ENCODE measurements at regions not wholly inside any gene's neighbourhood (a gene's known extent, or its start where the extent isn't known, plus 50 kb on each side); places are given as distances from the start of the nearest gene placed in this dataset.

DNA sequence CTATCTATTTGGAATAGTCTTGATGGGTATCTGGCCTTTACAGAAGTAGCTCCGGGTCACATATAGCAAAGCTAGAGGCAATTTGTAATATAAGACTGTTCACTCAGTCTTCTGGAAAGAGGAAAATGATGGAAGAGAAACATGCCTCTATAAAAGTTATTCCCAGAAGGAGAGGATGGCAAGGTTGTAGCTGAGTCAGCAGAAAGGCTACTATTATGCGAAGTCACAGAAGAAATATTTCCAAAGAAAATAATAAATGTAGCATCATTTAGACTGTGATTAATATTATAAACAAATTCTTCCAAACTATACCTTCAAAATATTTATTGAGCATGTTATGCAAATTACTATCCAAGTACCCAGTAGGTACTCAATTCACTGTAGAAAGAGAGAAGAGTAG is 1027.7 kb upstream of the TMEFF2 start:
- Histone ChIP-seq H4K20me1 (ENCODE audit: insufficient read depth, low read length) (no peaks in the 10 kb centered on the region), H2AFZ (ENCODE audit: low read depth, low read length) (no peak overlapping the region), H3K4me1 (ENCODE audit: insufficient read depth, low read length) (no peaks in the 10 kb centered on the region), H3K9ac (ENCODE audit: low read length) (no peak overlapping the region), H3K79me2 (ENCODE audit: insufficient read depth, low read length) (no peaks in the 10 kb centered on the region), H3K36me3 (ENCODE audit: insufficient read depth, low read length) (no peaks in the 10 kb centered on the region), H3K9me3 (ENCODE audit: insufficient read depth, low read depth, low read length) (no peaks in the 10 kb centered on the region), H3K27me3 (ENCODE audit: insufficient read depth, low read length) (no peaks in the 10 kb centered on the region), H3K27ac (ENCODE audit: low read depth, low read length) (no peak overlapping the region), H3K4me2 (ENCODE audit: low read length) (no peak overlapping the region), H3K4me3 (ENCODE audit: insufficient read depth, low read depth, low read length) (no peak overlapping the region)
- Mint-ChIP-seq H3K9me3 (ENCODE audit: unreplicated experiment) (no peaks in the 10 kb centered on the region), H3K4me1 (ENCODE audit: low read depth, unreplicated experiment) (no peaks in the 10 kb centered on the region), H3K27ac (ENCODE audit: unreplicated experiment) (no peak overlapping the region), H3K4me3 (ENCODE audit: unreplicated experiment) (no peak overlapping the region), H3K36me3 (ENCODE audit: low read depth, unreplicated experiment) (no peaks in the 10 kb centered on the region), H3K27me3 (ENCODE audit: low read depth, unreplicated experiment) (no peaks in the 10 kb centered on the region)
- TF ChIP-seq, protein P1, sequence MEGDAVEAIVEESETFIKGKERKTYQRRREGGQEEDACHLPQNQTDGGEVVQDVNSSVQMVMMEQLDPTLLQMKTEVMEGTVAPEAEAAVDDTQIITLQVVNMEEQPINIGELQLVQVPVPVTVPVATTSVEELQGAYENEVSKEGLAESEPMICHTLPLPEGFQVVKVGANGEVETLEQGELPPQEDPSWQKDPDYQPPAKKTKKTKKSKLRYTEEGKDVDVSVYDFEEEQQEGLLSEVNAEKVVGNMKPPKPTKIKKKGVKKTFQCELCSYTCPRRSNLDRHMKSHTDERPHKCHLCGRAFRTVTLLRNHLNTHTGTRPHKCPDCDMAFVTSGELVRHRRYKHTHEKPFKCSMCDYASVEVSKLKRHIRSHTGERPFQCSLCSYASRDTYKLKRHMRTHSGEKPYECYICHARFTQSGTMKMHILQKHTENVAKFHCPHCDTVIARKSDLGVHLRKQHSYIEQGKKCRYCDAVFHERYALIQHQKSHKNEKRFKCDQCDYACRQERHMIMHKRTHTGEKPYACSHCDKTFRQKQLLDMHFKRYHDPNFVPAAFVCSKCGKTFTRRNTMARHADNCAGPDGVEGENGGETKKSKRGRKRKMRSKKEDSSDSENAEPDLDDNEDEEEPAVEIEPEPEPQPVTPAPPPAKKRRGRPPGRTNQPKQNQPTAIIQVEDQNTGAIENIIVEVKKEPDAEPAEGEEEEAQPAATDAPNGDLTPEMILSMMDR (IDR thresholded peaks at IDR 0.05; ENCODE audit: insufficient read depth, low read depth, low read length): no peak
- TF ChIP-seq EZH2 (IDR thresholded peaks at IDR 0.05; ENCODE audit: insufficient read depth, low read length): no peak
- no peak for DNase-seq (ENCODE audit: low read depth)
- no peak for FAIRE-seq

DNA sequence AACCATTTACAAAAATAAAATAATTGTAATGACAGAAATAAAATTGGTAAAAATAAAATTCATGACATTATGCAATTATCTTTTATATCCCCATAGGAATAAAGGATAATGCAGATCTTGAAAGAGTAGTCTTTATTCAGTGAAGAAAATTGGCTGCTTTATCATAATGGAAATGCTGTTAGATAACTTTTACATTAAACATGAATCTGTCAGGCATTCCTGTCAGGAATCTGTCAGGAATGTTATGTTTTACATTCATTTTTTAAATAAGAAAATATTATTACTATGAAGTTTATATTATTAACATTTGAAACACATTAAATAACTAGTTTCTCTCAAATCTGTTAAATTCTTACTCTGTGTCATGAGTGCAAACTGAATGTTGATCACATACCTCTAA is 1024.7 kb upstream of the TMEFF2 start:
- Histone ChIP-seq H3K36me3 (ENCODE audit: insufficient read depth, low read length) (no peaks in the 10 kb centered on the region), H3K79me2 (ENCODE audit: insufficient read depth, low read length) (no peaks in the 10 kb centered on the region), H3K4me2 (ENCODE audit: low read length) (no peak overlapping the region), H3K9me3 (ENCODE audit: insufficient read depth, low read depth, low read length) (no peaks in the 10 kb centered on the region), H4K20me1 (ENCODE audit: insufficient read depth, low read length) (no peaks in the 10 kb centered on the region), H3K4me1 (ENCODE audit: insufficient read depth, low read length) (no peaks in the 10 kb centered on the region), H3K27ac (ENCODE audit: low read depth, low read length) (no peak overlapping the region), H3K4me3 (ENCODE audit: insufficient read depth, low read depth, low read length) (no peak overlapping the region), H3K9ac (ENCODE audit: low read length) (no peak overlapping the region), H2AFZ (ENCODE audit: low read depth, low read length) (no peak overlapping the region), H3K27me3 (ENCODE audit: insufficient read depth, low read length) (no peaks in the 10 kb centered on the region)
- Mint-ChIP-seq H3K4me1 (ENCODE audit: low read depth, unreplicated experiment) (no peaks in the 10 kb centered on the region), H3K27ac (ENCODE audit: unreplicated experiment) (no peak overlapping the region), H3K9me3 (ENCODE audit: unreplicated experiment) (no peaks in the 10 kb centered on the region), H3K36me3 (ENCODE audit: low read depth, unreplicated experiment) (no peaks in the 10 kb centered on the region), H3K27me3 (ENCODE audit: low read depth, unreplicated experiment) (no peaks in the 10 kb centered on the region), H3K4me3 (ENCODE audit: unreplicated experiment) (no peak overlapping the region)
- DNase-seq (ENCODE audit: low read depth) (no peak), FAIRE-seq (no peak)
- TF ChIP-seq EZH2 (IDR thresholded peaks at IDR 0.05; ENCODE audit: insufficient read depth, low read length): no peak
- TF ChIP-seq, protein P1 (IDR thresholded peaks at IDR 0.05; ENCODE audit: insufficient read depth, low read depth, low read length): no peak

DNA sequence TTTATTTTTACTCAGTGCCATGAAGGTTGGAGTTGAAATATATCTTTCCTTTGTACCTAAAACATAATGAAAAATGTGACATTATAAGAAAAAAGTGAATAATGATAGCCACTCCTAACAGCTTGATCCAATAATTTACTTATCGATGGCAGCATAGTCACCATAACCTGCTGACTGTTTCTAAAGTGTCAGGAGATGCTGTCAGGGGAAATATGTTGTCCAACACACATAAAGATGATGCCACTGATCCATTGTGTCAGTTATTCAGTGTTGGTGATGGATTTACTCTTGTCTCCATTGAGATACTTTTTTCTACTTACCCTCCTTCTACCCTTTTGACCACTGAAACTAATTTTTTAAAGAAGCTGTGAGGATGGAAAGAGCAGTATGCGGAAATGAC is 1006.9 kb upstream of the TMEFF2 start:
- TF ChIP-seq EZH2 (IDR thresholded peaks at IDR 0.05; ENCODE audit: insufficient read depth, low read length): no peak
- TF ChIP-seq, protein P1 (IDR thresholded peaks at IDR 0.05; ENCODE audit: insufficient read depth, low read depth, low read length): no peak
- Histone ChIP-seq H3K4me2 (ENCODE audit: low read length) (no peak overlapping the region), H4K20me1 (ENCODE audit: insufficient read depth, low read length) (no peaks in the 10 kb centered on the region)

More for the DNA sequence above, 1006.9 kb upstream of the TMEFF2 start:
- no peaks in the 10 kb centered on the region for H3K9me3 Mint-ChIP-seq (ENCODE audit: unreplicated experiment)
- H3K36me3 Mint-ChIP-seq (ENCODE audit: low read depth, unreplicated experiment): no peaks in the 10 kb centered on the region
- FAIRE-seq: no peak
- Histone ChIP-seq H3K4me1 (ENCODE audit: insufficient read depth, low read length) (no peaks in the 10 kb centered on the region), H3K9ac (ENCODE audit: low read length) (no peak overlapping the region), H3K9me3 (ENCODE audit: insufficient read depth, low read depth, low read length) (no peaks in the 10 kb centered on the region), H3K36me3 (ENCODE audit: insufficient read depth, low read length) (no peaks in the 10 kb centered on the region), H3K4me3 (ENCODE audit: insufficient read depth, low read depth, low read length) (no peak overlapping the region), H3K27me3 (ENCODE audit: insufficient read depth, low read length) (no peaks in the 10 kb centered on the region), H2AFZ (ENCODE audit: low read depth, low read length) (no peak overlapping the region), H3K79me2 (ENCODE audit: insufficient read depth, low read length) (no peaks in the 10 kb centered on the region), H3K27ac (ENCODE audit: low read depth, low read length) (no peak overlapping the region)
- no peaks in the 10 kb centered on the region for H3K27me3 Mint-ChIP-seq (ENCODE audit: low read depth, unreplicated experiment)
- H3K4me1 Mint-ChIP-seq (ENCODE audit: low read depth, unreplicated experiment): no peaks in the 10 kb centered on the region
- no peak overlapping the region for H3K27ac Mint-ChIP-seq (ENCODE audit: unreplicated experiment)
- no peak for DNase-seq (ENCODE audit: low read depth)
- no peak overlapping the region for H3K4me3 Mint-ChIP-seq (ENCODE audit: unreplicated experiment)
